HG02981 (cell line): ENCODE measurements at regions not wholly inside any gene's neighbourhood (a gene's known extent, or its start where the extent isn't known, plus 50 kb on each side); places are given as distances from the start of the nearest gene placed in this dataset.

Experiments
- ATAC-seq: cut with Tn5 transposase; IDR thresholded peaks from one replicate; pipeline ENCODE4 v1.9.1; 2021; ENCODE audit warnings: mild to moderate bottlenecking, moderate library complexity; ENCODE audit not compliant: unreplicated experiment

DNA sequence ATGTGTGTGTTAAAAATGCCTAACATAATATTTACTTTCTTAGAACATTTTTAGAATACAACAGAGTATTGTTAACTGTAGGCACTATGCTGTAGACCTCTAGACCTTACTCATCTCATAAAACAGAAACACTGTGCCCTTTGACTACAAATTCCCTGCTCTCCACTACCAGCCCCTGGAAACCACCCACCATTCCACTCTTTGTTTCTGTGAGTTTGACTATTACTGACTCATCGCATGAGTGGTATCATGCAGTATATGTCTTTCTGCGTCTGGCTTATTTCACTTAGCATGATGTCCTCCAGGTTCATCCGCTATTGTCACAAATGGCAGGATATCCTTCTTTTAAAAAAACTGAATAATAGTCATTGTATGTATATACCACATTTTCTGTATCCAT lies 216.7 kb upstream of the CFAP20DC start:
- ATAC-seq = no peak

DNA sequence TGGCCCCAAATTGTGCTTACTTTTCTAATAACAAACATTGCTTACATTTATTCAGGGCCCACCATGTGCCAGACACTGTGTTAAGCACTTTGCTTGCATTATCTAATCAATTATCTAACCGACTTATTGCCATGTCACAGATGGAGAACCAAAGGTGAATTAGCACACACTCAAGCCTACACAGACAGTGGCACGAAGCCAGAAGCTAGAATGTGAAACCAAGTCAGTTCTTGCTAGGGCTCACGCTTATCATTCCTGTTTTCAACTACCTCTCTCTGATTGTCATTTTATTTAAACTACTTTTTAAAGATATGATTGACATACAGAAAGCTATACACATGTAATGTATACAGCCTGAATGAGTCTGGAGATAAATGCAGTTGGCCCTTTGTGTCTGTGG lies 215.7 kb upstream of the CFAP20DC start:
- no peak for ATAC-seq

DNA sequence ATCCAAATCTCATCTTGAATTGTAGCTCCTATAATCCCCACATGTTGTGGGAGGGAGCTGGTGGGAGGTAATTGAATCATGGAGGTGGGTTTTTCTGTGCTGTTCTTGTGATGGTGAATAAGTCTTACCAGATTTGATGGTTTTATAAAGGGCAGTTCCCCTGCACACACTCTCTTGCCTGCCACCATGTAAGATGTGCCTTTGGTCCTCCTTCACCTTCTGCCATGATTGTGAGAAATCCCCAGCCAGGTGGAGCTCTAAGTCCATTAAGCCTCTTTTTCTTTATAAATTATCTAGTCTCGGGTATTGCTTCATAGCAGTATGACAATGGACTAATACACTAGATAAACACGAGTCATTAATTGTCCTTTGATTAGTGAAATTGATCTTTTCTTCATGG lies 214.5 kb upstream of the CFAP20DC start:
- ATAC-seq = no peak

DNA sequence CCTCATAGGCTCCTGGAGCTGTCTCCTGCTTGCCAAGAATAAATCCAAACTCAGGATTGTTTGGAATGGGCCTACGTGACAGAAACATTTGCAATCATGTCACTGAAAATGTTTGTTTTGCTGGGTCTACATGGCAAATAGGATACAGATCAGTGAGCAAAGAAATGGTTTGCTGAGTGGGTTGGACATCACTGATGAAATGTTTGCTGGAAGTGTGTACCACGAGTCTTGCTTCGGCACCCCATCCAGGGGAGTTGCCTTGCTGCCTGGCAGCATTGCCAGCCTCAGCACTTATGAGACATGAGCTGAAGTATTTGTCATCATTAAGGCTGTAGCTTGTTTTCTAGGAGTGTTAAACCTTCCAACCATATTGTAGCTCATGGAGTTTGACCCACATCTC lies 213.3 kb upstream of the CFAP20DC start:
- no peak for ATAC-seq

DNA sequence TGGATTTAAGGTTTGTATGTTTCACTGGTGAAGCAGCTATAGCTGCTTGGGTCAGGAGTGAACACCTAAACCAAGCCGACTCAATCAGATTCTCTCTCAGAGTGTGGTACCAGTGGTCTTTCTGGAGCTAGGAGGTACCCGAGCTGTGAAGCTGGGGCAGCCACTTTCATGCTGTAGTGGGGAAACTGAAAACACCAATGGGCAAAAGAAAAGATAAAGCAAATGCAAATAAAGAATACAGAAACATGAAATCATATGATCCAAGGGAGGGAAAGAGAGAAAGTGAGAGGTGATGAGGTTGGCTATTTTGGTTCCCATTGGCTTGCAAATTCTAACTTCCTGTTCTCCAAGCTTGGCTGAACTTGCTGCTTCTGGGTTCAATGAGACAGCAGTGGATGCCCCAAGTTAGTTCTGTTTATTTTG lies 212.3 kb upstream of the CFAP20DC start:
- ATAC-seq = peak; percentile 94

DNA sequence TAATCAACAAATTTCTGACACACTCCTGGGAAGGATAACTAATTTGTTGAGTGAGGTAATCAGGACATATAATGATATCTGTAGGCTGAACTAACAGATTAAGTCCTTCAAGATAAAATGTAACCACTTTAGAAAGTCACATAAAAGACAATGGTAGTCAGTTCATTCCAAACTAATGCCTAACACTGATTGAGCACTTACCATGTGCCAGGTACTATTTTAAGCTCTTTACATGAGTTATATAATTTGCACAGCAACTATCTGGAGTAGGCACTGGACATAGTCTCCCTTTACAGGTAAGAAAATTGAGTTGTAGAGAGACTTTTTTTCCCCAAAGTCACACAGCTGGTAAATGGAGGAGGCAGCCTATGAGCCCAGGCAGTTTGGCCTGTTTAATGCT lies 211.2 kb upstream of the CFAP20DC start:
- ATAC-seq = no peak

DNA sequence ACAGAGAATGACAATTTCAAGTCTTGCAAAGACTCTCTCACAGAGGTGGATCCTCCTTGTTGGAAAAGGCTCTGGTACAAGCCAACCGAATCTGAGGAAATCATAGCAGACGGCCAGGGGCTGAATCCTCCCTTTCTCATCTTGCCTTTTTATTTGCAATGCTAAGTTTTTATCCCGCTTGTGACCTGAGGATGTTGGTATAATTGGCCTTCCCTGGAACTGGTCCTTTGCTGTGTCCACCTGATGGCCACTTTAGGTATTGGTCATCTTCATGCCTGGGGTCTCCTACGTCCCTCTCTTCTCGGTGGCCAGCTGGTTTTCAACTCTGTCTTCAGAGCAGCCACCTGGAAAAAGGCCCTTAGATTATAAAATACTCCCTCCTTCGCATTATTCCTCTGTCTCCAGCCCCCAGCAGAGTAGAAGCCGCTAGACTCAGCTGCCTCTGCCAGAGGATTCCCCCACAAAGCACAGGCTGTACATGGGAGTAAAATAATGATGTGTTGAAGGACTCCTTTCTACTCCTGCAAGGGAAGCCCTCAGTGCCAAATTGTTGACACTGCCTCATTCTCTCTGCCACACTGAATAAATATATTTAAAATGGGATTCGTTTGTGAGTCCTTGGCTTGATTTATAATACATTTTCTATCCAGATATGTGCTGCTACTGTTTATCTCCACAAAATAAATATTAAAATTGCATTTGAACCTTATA lies 208.9 kb upstream of the CFAP20DC start:
- no peak for ATAC-seq

DNA sequence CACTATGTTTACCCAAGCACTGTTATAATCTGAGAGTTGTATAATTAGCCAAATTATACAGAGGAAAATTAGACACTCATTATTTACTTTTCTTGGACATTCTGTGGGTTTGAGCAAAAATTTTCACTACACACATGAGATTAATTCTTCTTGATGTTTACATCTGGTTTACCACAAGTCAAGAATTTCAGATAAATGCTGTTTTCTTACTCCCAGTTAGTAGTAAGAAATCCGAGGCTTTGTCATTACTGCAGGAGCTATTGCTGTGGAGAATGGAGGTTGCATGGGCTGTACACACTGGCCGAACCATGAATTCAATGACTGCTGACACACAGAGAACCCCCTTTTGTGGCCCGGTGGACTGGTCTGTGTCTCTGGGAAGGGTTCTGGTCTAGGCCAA lies 207.7 kb upstream of the CFAP20DC start:
- no peak for ATAC-seq

DNA sequence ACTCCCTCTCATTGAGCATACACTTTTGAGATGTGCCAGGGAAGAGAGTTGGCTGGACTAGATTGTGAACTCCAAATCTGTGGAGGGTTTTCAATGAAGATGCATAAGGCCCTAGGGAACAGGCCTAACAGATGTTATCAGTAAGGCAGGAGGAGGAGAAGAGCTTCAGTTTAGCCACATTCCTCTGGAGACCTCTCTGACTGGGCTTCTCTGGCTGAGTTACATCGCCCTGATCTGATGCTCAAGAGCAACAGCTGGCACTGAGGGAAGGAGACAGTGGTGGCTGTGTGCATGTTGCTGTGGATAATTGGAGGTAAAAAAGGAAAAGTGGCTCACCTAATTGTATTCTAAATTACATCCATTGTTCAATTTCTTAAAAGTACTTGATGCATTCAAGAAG lies 206.4 kb upstream of the CFAP20DC start:
- ATAC-seq = no peak

DNA sequence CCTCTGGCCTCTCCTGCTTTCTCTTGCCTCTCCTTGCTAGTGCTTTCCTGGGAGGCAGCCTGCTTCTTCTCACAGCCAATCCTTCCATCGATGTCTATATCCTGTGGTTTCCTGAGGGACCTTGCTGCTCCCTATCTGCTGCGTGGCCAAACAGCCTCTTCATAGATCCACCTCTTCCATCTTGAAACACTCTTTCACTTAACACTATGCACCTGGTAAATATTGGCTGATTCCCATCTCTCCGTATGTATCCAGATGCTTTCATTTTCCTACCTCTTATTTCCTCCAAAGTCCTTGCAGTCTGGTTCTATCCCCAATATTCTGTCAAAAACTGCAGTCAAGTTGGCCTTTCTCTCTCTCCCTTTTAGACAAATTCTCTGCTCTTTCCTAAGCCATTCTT lies 205.2 kb upstream of the CFAP20DC start:
- no peak for ATAC-seq

DNA sequence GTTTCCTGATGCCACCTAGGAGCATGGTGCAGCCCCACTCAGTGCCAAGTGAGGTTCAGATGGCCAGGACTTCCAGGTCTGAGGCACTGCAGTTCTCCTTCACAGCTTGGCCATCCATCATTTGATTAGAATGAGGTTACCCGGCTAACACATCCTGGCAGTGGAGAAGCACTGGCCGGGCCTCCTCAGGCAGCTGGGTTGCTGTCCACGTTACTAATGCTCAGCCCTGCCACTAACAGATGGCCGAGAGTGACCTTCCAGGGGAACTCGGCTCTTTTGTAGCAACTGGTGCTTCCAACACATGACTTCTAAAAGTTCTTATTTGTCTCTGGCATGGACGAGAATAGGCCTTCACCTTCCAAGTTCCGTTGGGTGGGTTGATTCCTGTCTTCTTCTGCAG lies 204.6 kb upstream of the CFAP20DC start:
- ATAC-seq = no peak

DNA sequence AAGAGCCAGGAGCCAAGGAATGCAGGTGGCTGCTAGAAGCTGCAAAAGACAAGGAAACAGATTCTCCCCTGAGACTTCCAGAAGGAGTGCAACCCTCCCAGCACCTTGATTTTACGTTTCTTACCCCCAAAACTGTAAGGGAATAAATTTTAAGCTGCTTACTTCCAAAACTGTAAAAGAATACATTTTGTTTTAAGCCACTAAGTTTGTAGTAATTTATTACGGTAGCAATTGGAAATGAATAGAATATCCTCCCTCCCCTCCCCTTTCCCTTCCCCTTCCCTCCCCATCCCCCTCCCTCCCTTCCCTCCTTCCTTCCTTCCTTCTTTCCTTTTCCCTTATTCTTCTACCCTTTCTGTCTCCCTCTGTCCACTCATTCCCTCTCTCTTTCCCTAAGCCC lies 203.7 kb upstream of the CFAP20DC start:
- no peak for ATAC-seq

DNA sequence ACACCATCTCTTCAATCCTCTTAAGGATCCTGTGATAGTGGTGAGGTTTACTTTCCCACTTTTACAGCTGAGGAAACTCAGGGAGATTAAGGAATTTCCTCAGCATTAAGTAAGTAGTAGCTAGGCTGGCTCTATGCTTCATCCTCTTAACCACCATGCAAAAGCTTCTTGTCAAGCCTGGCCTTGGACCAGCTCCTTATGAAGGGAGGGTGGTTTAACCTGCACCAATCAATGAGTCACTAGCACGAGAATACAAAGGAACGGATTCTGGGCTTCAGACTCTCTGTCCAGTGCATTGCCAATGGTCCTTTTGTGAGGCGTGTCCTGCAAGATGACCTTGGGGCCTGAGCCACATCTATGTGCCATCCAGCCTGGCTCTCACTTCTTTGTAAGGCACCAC lies 202.0 kb upstream of the CFAP20DC start:
- ATAC-seq = no peak

DNA sequence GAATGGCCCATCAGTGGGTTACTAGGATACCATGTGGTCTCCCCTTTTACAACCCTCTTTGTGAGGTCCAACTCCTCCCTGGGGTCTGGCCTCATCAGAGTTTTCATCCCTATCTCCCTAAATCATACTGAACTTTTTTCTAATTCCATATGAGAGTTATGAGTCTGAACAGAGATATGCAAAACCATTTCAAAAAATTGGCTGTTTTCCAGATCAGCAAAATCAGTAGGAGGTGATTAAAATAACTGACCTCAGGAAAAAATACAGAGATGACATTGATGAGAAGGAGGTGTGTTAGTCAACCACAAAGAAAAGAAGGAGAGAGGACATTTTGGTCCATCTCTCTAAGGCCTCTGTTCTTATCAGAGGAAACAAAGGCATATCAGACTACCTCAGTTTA lies 200.8 kb upstream of the CFAP20DC start:
- ATAC-seq = no peak

DNA sequence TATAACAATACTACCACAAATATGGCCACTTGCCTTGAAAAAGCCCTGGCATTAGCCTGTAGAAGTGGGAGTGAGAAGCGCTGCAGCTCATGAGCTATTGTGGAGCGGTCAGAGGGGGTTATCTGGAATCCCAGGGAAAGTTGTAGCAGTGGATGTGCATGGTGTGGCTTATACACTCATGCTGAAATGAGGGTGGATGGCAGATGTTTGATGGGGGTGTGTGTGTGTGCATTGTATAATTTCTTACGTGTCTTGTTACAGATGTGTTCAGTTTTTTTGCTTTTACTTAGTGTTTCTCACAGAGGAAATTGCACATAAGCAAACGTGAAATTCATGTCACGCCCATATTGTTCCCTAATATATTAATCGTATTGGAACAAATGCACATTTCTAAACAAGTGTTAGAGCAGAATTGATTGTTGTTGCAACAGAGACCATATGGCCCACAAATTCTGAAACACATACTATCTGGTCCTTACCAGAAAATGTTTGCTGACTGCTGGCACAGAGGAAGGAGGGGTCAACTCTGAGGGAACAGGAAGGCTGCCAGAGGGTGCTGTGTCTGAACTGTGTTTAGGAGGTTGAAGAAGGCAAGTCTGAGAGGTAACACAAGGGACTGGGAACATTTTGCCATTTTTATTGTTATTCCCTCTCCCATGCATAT lies 200.0 kb upstream of the CFAP20DC start:
- no peak for ATAC-seq

DNA sequence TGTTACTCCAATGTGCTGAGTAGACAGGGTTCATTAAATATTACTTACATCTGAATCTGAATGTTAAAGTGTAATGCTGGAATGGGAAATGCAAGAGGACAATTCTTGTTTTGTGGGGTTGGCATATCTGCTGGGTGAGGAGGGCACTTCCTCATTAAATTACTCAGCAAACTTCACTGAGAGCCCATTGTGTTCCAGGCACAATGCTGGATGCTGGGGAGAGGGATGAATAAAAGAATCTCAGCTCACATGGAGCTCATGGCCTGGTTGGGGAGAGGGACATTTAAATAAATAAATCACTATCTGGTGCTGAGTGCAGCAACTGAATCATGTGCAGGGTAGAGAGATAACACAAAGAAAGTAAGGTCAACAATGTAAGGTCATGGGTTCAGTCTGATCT lies 199.2 kb upstream of the CFAP20DC start:
- no peak for ATAC-seq

DNA sequence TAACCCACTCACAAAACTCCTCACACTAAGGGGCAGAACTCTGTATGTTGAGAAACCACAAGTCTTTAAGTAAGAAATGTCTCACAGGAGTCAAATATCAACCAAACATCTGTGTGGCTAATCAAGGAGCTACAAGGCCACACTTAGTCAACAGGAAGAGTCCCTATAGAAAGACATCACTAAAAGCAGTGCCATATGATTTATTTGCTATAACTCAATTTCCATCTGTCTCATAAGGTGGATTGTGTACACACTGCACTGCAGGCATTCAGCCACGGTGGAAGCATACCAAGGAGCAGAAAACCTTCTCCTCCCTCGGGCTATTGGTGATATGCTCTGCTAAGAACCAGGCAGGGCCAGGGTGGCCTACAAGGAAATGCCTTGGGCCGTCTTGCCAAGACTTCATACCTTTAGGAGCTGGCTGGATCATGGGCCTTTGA lies 197.6 kb upstream of the CFAP20DC start:
- peak; percentile 70 for ATAC-seq

DNA sequence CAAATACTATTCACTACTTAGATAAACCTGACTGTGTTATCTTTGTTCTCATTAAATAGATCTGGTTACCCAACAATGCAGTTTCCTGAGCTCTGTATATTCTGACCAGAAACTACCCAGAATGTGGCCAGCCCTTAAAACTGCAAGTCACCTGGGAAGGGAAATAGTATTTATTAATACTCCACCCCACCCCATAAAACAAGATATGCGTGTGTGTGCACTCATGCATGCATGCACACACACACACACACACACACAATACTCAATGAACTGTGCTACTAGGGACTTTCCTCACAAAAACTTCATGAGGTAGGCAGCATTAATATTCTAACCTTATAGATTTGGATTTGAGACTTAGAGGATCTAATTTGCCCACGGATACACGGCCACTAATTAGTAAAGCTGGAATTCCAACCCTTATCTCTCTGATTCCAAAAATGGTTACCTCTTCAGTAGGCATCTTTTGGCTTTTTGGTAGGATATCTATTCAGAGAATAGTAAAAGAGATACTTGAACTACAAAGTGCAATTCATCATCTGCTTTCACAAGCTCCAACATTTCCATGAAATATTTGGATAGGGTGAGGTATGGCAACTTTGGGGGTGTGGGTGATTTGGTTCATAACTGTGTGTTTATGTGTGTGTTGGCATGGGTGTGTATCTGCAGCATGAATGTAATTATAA lies 197.0 kb upstream of the CFAP20DC start:
- peak; percentile 48 for ATAC-seq

DNA sequence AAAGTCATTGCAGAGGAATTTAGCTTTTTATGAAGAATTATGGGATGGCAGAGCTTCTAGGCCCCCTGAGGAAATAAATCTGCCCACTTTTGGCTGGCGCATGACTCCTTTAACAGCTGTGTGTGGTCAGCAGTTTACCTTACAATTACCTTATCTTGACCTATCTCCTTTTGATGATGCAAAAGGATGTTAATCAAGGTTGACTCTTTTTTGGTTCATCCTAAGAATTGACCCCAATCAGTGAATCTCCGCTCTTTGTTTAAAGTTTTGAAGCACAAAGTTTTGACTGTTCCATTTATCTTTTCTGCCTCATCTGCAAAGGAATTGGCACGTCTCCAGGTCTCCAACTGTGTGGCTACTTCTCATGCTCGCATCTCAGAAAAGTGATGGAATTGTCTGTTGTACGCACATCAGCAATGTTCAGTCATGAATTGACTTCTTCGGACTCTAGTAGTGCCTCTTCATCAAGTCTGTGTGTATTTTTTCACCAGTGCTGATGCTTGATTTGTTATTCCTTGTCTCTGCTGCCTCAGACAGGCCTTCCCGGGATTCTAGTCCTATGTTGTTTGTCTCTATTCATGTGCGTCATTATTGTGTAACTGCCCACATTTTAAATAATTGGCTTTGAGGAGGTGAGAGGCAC lies 196.2 kb upstream of the CFAP20DC start:
- no peak for ATAC-seq

DNA sequence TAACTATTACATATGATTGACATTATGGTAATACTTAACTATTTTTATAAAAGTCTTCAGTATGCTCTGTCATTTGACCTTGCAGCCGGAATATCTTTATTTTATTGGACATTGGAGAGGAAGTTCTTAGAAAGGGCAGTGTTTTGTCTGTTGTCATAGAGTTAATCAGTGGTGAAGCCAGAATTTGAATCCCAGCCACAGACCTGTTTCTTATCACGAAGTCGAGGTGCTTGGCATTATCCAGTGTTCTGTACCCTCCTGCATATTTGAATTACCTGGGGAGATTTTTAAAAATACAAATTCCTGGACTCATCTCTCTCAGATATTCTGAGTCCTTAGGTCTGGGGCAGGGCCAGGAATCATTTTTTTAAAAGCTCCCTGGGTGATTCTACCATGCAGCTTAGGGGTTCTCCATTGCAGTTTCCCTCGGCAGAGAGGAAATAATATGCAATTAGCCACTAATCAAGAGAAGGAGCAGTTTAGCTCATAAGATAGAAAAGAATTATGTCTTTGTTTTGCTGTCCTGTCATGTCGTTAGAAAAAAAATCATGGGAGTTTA lies 195.6 kb upstream of the CFAP20DC start:
- no peak for ATAC-seq

DNA sequence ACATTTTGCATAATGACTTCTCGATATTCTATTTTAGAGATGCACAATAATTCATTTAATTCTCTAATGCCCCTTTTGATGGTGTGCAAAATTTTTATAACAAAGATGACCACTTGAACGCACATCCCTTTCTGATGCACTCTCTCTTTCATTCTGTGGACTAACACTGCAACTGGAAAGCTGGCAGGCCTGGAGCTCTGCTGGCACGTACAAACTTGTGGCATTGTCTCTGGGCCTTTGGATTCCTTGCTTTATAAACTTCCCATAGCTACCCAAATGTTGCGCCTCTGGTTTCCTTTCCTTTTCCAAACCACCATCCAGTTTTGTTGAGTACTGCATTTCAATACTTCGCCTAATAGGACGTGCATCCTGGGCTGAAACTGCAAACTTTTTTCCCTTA lies 194.5 kb upstream of the CFAP20DC start:
- ATAC-seq = no peak
